CD1c-positive myeloid dendritic cell (primary cell): ENCODE measurements at regions not wholly inside any gene's neighbourhood (a gene's known extent, or its start where the extent isn't known, plus 50 kb on each side); places are given as distances from the start of the nearest gene placed in this dataset.

ENCODE experiments used
- DNase-seq: peaks from one replicate; pipeline ENCODE4 v3.0.0-alpha.2; 2016; ENCODE audit errors: extremely low spot score

DNA sequence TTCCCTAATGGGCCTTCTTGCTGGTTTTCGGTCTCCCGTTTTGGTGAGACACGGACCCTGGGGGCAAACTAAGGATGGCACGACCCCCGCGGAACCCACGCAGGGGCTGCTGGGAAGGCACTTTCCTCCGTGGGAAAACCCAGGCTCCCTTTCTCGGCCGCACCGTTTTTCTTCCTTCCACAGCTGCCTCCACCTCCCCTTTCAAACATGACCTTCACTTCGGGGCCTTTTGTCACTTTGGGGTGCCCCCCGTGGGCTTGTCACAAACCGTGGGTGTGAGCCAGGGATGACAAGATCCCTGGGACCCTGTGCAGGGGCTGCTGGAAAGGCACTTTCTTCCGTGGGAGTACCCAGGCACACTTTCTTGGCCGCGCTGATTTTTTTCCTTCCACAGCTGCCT lies 268.7 kb downstream of the ALG10 start:
- DNase-seq = no peak

DNA sequence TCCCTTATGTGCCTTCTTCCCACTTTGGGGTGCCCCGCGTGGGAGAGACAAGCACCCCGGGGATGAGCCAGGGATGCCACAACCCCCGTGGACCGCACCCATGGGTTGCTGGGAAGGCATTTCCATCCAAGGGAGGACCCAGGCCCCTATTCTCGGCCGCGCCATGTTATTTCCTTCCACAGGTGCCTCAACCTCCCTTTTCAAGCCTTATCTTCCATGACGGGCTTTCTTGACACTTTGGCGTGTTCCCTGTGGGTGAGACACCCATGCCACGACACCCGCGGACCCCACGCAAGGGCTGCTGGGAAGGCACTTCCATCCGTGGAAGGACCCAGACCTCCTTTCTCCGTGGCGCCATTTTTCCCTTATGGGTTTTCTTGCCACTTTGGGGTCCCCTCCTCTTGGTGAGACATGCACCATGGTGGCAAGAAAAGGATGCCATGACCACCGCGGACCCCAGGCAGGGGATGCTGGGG lies 269.2 kb downstream of the ALG10 start:
- DNase-seq = no peak

DNA sequence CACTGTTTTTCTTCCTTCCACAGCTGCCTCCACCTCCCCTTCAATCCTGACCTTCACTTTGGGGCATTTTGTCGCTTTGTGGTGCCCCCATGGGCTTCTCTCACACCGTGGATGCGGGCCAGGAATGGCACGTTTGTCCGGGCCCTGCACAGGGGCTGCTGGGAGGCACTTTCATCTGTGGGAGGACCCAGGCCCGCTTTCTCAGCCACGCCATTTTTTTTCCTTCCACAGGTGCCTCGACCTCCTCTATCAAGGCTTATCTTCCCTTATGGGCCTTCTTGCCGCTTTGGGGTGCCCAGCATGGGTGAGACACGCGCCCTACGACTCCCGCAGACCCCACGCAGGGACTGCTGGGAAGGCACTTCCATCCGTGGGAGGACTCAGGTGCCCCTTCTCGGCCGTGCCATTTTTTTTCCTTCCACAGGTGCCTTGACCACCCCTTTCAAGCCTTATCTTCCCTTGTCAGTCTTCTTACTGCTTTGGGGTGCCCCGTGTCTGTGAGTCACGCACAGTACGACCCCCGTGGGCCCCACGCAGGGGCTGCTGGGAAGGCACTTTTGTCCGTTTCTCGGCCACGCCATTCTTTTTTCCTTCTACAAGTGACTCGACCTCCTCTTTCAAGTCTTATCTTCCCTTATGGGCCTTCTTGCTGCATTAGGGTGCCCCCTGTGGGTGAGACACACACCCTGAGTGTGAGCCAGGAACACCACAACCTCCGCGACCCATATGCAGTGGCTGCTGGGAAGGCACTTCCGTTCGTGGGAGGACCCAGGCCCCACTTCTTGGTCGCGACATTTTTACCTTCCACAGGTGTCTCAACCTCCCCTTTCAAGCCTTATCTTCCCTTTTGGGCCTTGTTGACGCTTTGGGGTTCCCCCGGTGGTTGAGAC lies 270.7 kb downstream of the ALG10 start:
- DNase-seq = no peak

DNA sequence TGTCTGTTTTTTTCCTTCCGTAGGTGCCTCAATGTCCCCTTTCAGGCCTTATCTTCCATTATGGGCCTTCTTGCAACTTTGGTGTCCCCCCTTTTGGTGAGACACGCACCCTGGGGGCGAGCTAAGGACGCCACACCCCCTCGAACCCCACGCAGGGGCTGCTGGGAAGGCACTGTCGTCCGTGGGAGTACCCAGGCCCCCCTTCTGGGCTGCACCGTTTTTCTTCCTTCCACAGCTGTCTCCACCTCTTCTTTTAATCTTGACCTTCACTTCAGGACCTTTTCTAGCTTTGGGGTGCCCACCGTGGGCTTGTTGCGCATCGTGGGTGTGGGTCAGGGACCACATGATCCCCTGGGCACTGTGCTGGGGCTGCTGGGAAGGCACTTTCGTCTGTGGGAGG lies 271.8 kb downstream of the ALG10 start:
- DNase-seq = no peak

DNA sequence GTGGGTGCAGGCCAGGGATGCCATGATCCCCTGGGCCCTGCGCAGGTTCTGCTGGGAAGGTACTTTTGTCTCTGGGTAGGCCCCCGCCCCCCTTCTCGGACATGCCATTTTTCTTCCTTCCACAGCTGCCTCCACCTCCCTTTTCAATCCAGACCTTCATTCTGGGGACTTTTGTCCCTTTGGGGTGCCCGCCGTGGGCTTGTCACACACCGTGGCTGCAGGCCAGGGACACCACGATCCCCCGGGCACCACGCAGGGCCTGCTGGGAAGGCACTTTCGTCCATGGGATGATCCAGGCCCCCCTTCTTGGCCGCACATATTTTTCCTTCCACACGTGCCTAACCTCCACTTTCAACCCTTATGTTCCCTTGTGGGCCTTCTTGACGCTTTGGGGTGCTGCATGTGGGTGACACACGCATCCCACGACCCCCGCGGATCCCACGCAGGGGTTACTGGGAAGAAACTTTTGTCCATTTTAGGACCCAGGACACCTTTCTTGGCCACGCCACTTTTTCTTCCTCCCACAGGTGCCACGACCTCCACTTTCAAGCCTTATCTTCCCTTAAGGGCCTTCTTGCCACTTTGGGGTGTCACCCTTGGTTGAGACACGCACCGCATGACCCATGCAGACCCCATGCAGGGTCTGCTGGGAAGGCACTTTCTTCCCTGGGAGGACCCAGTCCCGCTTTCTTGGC lies 272.5 kb downstream of the ALG10 start:
- no peak for DNase-seq

DNA sequence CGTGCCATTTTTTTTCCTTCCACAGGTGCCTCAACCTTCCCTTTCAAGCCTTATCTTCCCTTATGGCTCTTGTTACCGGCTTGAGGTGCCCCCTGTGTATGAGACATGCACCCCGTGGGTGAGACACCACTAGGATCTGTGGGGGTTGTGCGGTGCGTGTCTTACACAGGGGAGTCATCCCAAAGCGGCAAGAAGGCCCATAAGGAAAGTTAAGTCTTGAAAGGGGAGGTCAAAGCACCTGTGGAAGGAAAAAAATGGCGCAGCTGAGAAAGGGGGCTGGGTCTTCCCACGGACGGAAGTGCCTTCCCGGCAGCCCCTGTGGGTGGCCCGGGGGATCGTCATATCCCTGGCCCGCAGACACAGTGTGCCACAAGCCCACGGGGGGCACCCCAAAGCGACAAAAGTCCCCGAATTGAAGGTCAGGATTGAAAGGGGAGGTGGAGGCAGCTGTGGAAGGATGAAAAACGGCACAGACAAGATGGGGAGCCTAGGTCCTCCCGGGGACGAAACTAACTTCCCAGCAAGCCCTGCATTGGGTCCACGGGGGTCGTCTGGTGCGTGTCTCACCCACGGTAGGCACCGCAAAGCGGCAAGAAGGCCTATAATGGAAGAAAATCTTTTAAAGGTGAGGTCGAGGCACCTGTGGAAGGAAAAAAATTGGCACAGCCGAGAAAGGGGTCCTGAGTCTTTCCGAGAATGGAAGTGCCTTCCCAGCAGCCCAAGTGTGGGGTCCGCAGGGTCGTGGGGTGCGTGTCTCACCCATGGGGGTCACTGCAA lies 273.3 kb downstream of the ALG10 start:
- no peak for DNase-seq

DNA sequence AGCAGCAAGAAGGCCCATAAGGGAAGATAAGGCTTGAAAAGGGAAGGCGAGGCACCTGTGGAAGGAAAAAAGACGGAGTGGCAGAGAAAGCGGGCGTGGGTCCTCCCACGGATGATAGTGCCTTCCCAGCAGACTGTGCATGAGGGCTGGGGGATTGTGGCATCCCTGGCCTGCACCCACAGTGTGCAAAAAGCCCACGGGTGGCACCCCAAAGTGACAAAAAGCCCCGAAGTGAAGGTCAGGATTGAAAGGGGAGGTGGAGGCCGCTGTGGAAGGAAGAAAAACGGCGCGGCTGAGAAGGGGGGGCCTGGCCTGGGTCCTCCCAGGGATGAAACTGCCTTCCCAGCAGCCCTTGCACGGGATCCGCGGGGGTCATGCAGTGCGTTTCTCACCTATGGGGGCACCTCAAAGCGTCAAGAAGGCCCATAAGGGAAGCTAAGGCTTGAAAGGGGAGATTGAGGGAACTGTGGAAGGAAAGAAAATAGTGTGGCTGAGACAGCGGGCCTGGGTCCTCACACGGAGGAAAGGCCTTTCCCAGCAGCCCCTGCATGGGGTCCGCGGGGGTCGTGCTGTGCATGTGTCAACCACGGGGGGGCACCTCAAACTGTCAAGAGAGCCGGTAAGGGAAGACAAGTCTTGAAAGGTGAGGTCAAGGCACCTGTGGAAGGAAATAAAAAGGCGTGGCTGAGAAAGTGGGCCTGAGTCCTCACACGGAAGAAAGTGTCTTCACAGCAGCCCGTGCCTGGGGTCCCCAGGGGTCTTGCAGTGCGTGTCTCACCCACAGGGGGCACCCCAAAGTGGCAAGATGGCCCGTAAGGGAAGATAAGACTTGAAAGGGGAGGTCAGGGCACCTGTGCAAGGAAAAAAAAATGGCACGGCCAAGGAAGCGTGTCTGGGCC lies 274.1 kb downstream of the ALG10 start:
- no peak for DNase-seq

DNA sequence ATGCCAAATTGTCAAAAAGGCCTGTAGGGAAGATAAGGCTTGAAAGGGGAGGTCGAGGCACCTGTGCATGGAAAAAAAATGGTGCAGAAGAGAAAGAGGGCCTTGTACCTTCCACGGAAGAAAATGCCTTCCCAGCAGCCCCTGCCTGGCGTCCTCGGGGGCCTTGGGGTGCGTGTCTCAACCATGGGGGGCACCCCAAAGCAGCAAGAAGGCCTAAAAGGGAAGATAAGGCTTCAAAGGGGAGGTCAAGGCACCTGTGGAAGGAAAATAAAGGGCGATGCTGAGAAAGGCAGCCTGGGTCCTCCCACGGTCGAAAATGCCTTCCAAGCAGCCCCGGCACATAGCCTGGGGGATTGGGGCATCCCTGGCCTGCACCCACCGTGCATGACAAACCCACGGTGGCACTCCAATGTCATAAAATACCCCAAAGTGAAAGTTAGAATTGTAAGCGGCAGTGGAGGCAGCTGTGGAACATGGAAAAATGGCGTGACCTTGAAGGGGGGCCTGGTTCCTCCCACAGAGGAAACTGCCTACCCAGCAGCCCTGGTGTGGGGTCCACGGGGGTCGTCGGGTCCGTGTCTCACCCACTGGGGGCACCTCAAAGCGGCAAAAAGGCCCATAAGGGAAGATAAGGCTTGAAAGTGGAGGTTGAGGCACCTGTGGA lies 275.0 kb downstream of the ALG10 start:
- no peak for DNase-seq

DNA sequence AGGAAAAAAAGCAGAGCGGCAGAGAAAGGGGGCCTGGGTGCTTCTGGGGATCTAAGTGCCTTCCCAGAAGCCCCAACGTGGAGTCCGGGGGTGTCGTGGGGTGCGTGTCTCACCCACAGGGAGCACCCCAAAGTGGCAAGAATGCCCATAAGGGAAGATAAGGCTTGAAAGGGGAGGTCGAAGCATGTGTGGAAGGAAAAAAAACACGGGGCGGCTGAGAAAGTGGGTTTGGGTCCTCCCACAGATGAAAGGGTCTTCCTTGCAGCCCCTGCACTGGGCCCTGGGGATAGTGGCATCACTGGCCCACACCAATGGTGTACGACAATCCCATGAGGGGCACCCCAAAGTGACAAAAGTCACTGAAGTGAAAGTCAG lies 275.5 kb downstream of the ALG10 start:
- DNase-seq = no peak

DNA sequence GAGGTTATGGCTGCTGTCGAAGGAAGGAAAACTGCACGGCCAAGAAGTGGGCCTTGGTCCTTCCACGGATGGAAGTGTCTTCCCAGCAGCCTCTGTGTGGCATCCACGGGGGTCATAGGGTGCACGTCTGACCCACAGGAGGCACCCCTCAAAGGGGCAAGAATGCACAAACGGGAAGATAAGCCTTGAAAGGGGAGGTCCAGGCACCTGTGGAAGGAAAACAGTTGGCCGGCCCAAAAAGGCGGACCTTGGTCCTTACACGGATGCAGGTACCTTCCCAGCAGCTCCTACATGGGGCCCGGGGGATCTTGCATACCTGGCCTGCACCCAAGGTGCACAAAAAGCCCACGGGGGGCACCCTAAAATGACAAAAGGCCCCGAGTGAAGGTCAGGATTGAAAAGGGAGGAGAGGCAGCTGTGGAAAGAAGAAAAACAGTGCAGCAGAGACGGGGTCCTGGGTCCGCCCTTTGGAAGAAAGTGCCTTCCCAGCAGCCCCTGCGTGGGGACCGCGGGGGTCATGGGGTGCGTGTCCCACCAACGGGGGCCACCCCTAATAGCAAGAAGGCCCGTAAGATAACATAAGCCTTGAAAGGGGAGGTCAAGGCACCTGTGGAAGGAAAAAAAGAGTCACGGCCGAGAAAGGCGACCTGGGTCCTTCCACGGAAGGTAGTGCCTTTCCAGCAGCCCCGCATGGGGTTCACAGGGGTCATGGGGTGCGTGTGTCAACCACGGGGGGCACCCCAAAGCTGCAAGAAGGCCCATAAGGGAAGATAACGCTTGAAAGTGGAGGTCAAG lies 276.1 kb downstream of the ALG10 start:
- DNase-seq = no peak

DNA sequence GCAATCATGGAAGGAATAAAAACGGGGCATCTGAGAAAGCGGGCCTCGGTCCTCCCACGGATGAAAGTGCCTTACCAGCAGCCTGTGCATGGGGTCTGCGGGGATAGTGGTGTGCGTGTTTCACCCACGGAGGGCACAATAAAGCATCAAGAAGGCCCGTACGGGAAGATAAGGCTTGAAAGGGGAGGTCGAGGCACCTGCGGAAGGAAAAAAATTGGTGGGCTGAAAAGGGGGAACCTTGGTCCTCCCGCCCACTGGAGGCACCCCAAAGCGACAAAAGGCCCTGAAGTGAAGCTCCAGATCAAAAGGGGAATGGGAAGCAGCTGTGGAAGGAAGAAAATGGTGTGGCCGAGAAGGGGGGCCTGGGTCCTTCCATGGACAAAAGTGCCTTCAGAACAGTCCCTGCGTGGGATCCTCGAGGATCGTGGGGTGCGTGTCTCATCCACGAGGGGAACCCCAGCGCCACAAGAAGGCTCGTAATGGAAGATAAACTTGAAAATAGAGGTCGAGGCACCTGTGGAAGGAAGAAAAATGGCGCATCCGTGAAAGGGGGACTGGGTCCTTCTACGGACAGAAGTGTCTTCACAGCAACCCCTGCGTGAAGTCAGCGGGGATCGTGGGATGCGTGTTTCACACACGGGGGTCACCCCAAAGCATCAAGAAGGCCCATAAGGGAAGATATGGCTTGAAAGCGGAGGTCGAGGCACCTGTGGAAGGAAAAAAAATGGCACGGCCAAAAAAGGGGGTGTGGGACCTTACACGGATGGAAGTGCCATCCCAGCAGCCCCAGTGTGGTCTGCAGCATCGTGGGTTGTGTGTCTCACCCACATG lies 276.9 kb downstream of the ALG10 start:
- DNase-seq = no peak

DNA sequence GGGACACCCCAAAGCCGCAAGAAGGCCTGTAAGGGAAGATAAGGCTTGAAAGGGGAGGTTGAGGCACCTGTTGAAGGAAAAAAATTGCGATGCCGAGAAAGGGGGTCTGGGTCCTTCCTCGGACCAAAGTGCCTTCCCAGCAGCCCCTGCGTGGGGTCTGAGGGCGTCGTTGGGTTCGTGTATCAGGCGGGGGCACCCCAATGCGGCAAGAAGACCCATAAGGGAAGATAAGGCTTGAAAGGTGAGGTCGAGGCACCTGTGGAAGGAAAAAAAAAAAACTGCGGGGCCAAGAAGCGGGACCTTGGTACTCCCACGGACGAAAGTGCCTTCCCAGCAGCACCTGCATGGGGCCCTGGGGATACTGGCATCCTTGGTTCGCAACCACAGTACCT lies 277.5 kb downstream of the ALG10 start:
- DNase-seq = no peak

DNA sequence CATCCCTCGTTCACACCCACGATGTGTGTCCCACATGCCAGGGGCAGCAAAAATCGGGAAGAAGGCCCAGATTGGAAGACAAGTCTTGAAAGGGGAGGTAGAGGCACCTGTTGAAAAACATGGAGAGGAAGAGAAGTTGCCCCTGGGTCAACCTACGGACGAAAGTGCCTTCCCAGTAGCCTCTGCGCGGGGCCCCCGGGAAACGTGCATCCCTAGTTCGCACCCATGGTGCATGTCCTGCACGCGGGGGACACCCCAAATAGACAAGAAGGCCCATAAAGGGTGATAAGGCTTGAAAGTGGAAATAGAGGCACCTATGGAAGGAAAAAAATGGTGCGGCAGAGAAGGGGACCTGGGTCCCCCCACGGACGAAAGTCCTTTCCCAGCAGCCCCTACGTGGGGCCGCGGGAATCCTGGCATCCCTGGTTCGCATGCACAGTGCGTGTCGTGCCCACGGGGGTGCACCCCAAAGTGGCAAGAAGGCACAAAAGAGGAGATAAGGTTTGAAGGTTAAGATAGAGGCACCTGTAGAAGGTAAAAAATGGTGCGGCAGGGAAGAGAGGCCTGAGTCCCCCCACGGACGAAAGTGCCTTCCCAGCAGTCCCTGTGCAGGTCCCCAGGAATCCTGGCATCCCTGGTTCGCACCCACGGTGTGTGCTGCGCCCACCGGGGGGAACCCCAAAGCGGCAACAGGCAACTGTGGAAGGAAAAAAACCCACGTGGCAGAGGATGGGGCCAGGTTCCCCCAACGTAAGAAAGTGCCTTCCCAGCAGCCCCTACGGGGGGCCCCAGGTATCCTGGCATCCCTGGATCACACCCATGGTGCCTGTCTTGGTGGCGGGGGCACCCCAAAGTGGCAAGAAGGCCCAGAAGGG lies 278.3 kb downstream of the ALG10 start:
- no peak for DNase-seq

DNA sequence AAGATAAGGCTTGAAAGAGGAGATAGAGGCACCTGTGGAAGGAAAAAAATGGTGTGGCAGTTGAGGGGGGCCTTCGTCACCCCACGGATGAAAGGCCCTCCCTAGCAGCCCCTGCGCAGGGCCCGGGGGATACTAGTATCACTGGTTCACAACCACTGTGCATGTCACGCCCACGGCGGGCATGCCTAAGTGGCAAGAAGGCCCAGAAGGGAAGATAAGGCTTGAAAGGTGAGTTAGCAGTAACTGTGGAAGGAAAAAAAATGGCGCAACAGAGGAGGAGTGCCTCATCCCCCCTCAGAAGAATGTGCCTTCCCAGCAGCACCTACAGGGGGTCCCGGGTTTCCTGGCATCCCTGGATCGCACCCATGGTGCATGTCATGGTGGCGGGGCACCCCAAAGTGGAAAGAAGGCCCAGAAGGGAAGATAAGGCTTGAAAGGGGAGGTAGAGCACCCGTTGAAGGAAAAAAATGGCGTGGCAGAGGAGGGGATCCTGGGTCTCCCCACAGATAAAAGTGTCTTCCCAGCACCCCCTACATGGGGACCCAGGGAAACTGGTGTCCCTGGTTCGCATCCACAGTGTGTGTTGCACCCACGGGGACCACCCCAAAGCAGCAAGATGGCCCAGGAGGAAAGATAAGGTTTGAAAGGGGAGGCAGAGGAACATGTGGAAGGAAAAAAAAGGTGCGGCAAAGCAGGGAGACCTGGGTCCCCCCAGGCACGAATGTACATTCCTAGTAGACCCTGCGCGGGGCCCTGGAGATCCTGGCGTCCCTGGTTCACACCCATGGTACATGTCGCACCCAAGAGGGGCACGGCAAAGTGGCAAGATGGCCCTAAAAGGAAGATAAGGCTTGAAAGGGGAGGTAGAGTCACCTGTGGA lies 279.2 kb downstream of the ALG10 start:
- DNase-seq = no peak

DNA sequence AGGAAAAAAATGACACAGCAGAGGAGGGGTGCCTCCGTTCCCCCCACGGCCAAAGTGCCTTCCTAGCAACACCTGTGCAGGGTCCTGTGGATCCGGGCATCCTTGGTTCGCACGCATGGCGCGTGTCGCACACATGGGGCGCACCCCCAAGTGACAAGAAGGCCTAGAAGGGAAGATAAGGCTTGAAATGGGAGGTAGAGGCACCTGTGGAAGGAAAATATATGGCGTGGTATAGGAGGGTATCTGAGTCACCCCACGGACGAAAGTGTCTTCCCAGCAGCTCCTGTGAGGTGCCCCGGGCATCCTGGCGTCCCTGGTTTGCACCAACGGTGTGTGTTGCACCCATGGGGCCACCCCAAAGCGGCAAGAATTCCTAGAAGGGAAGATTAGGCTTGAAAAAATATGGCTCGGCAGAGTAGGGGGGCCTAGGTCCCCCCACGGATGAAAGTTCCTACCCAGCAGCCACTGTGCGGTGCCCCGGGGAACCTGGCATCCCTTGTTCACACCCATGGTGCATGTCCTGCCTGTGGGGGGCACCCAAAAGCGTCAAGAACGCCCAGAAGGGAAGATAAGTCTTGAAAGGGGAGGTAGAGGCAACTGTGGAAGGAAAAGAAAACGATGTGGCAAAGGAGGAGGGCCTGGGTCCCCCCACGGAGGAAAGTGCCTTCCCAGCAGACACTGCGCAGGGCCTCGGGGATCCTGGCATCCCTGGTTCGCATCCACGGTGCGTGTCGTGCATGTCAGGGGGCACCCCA lies 280.0 kb downstream of the ALG10 start:
- DNase-seq = no peak

DNA sequence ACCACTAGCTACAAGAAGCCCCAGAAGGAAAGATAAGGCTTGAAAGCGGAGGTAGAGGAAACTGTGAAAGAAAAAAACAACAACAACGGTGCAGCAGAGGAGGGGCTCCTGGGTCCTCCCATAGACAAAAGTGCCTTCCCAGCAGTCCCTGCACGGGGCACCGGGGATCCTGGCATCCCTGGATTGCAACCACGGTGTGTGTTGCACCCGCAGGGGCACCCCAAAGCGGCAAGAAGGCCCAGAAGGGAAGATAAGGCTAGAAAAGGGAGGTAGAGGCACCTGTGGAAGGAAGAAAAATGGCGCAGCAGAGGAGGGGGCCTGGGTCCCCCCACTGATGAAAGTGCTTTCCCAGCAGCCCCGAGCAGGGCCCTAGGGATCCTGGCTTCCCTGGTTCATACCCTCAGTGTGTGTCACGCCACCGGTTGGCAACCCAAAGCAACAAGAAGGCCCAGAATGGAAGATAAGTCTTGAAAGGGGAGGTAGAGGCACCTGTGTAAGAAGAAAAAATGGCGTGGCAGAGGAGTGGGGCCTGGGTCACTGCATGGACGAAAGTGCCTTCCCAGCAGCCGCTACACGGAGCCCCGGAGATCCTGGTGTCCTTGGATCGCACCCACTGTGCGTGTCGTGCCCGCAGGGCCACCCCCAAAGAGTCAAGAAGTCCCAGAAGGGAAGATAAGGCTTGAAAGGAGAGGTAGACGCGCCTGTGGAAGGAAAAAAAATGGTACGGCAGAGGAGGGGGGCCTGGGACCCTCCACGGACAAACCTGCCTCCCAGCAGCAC lies 281.0 kb downstream of the ALG10 start:
- DNase-seq = no peak
